ENCODE measurements at regions not wholly inside any gene's neighbourhood (a gene's known extent, or its start where the extent isn't known, plus 50 kb on each side); places are given as distances from the start of the nearest gene placed in this dataset.

- Mint-ChIP-seq H3K36me3 (ENCODE audit: insufficient read depth, unreplicated experiment) (no peaks in the 10 kb centered on the region), H3K4me1 (ENCODE audit: insufficient read depth, unreplicated experiment) (no peaks in the 10 kb centered on the region), H3K4me3 (ENCODE audit: unreplicated experiment) (no peak overlapping the region), H3K27ac (ENCODE audit: low read depth, unreplicated experiment) (no peak overlapping the region), H3K27me3 (ENCODE audit: insufficient read depth, unreplicated experiment) (no peaks in the 10 kb centered on the region), H3K9me3 (ENCODE audit: unreplicated experiment) (no peaks in the 10 kb centered on the region)
- intact Hi-C loops (cut with micrococcal nuclease): no loop called here
- ChIA-PET POLR2A (no interaction called here), CTCF (interaction anchor here (0.6 kb wide), 1 partner anchor 400 kb away, joined by 4 read pairs; no protein-coding TSS in a partner anchor)
- BruUV-seq (replicated peaks): no TSS peak
- no peak for DNase-seq (ENCODE audit: unreplicated experiment)
- TF ChIP-seq, protein P1, sequence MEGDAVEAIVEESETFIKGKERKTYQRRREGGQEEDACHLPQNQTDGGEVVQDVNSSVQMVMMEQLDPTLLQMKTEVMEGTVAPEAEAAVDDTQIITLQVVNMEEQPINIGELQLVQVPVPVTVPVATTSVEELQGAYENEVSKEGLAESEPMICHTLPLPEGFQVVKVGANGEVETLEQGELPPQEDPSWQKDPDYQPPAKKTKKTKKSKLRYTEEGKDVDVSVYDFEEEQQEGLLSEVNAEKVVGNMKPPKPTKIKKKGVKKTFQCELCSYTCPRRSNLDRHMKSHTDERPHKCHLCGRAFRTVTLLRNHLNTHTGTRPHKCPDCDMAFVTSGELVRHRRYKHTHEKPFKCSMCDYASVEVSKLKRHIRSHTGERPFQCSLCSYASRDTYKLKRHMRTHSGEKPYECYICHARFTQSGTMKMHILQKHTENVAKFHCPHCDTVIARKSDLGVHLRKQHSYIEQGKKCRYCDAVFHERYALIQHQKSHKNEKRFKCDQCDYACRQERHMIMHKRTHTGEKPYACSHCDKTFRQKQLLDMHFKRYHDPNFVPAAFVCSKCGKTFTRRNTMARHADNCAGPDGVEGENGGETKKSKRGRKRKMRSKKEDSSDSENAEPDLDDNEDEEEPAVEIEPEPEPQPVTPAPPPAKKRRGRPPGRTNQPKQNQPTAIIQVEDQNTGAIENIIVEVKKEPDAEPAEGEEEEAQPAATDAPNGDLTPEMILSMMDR (IDR thresholded peaks at IDR 0.05; ENCODE audit: unreplicated experiment): no peak
Observed at GRCh38 chr5:166991601-166992000, 1299.8 kb upstream of the WWC1 start.

GRCh38 chr5:166992108-166992507 is 1299.3 kb upstream of the WWC1 start:
- H3K27ac Mint-ChIP-seq (ENCODE audit: low read depth, unreplicated experiment): no peak overlapping the region
- H3K4me3 Mint-ChIP-seq (ENCODE audit: unreplicated experiment): no peak overlapping the region
- H3K36me3 Mint-ChIP-seq (ENCODE audit: insufficient read depth, unreplicated experiment): no peaks in the 10 kb centered on the region
- intact Hi-C loops (cut with micrococcal nuclease): no loop called here
- DNase-seq (ENCODE audit: unreplicated experiment): no peak
- no TSS peak for BruUV-seq (replicated peaks)
- TF ChIP-seq, protein P1 (IDR thresholded peaks at IDR 0.05; ENCODE audit: unreplicated experiment): no peak
- CTCF ChIA-PET: interaction anchor here (0.6 kb wide), 1 partner anchor 399 kb away, joined by 4 read pairs; no protein-coding TSS in a partner anchor
- H3K9me3 Mint-ChIP-seq (ENCODE audit: unreplicated experiment): no peaks in the 10 kb centered on the region
- no peaks in the 10 kb centered on the region for H3K27me3 Mint-ChIP-seq (ENCODE audit: insufficient read depth, unreplicated experiment)
- POLR2A ChIA-PET: interaction anchor here (0.6 kb wide), 1 partner anchor 1029 kb away, joined by 3 read pairs; no protein-coding TSS in a partner anchor
- no peaks in the 10 kb centered on the region for H3K4me1 Mint-ChIP-seq (ENCODE audit: insufficient read depth, unreplicated experiment)

- H3K27me3 Mint-ChIP-seq (ENCODE audit: insufficient read depth, unreplicated experiment): no peaks in the 10 kb centered on the region
- no peaks in the 10 kb centered on the region for H3K9me3 Mint-ChIP-seq (ENCODE audit: unreplicated experiment)
- ChIA-PET CTCF (interaction anchor here (0.5 kb wide), 1 partner anchor 808 kb away, joined by 3 read pairs; no protein-coding TSS in a partner anchor), POLR2A (no interaction called here)
- DNase-seq (ENCODE audit: unreplicated experiment): no peak
- H3K4me1 Mint-ChIP-seq (ENCODE audit: insufficient read depth, unreplicated experiment): no peaks in the 10 kb centered on the region
- TF ChIP-seq, protein P1 (IDR thresholded peaks at IDR 0.05; ENCODE audit: unreplicated experiment): no peak
- intact Hi-C loops (cut with micrococcal nuclease): no loop called here
- no peak overlapping the region for H3K4me3 Mint-ChIP-seq (ENCODE audit: unreplicated experiment)
- no peak overlapping the region for H3K27ac Mint-ChIP-seq (ENCODE audit: low read depth, unreplicated experiment)
- no peaks in the 10 kb centered on the region for H3K36me3 Mint-ChIP-seq (ENCODE audit: insufficient read depth, unreplicated experiment)
- BruUV-seq (replicated peaks): no TSS peak
Observed at GRCh38 chr5:166992874-166993722, 1298.3 kb upstream of the WWC1 start.

DNA sequence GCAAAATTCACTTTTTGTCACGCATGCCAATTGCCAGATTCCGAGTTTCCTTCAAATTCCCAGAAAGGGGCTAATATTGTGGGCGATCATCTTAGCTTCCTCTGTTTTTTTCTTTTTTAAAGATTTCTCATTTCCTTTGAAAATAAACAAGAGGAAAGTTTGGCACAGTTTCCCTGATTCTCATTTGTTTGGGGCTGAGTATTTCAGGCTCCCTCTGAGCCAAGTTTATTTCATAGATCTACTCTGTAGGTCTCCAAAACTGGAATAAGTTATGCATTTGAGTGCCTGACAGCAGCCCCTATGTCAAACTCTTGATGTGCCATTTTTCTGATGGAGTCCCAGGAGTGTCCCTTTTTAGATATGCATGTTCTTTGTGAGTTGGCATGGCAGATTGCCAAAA is 1297.2 kb upstream of the WWC1 start:
- no TSS peak for BruUV-seq (replicated peaks)
- no peaks in the 10 kb centered on the region for H3K36me3 Mint-ChIP-seq (ENCODE audit: insufficient read depth, unreplicated experiment)
- CTCF ChIA-PET: interaction anchor here (0.6 kb wide), 1 partner anchor 30 kb away, joined by 3 read pairs; no protein-coding TSS in a partner anchor
- H3K27me3 Mint-ChIP-seq (ENCODE audit: insufficient read depth, unreplicated experiment): no peaks in the 10 kb centered on the region
- H3K4me1 Mint-ChIP-seq (ENCODE audit: insufficient read depth, unreplicated experiment): no peaks in the 10 kb centered on the region
- TF ChIP-seq, protein P1 (IDR thresholded peaks at IDR 0.05; ENCODE audit: unreplicated experiment): no peak
- DNase-seq (ENCODE audit: unreplicated experiment): no peak
- POLR2A ChIA-PET: no interaction called here
- H3K27ac Mint-ChIP-seq (ENCODE audit: low read depth, unreplicated experiment): no peak overlapping the region
- no peak overlapping the region for H3K4me3 Mint-ChIP-seq (ENCODE audit: unreplicated experiment)
- intact Hi-C loops (cut with micrococcal nuclease): no loop called here
- H3K9me3 Mint-ChIP-seq (ENCODE audit: unreplicated experiment): peaks cover 7% of the 10 kb centered on the region

All from MCF 10A (cell line).